ENCODE measurements at regions not wholly inside any gene's neighbourhood (a gene's known extent, or its start where the extent isn't known, plus 50 kb on each side); places are given as distances from the start of the nearest gene placed in this dataset.
A peak's percentile ranks its signal among the peaks of the same experiment; 100 is the strongest.

DNA sequence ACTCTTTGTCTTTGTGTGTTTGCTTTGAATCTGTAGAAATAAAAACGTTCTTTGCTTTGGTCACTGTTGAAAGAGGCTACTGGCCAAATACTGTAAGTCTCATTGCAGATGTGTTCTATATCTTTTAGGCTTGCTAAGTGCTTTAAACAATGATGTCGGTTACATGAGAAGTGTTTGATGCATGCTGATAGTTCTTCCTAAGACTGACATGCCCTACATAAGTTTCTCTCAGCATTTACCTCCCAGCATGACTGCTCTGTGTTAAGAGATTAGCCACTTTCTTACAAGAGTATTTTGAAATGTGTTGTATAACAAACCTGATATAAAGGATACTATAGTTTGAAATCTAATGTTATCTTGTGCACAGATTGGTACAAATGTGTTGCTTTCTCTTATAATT lies 1088.7 kb downstream of the NSUN3 start:
- Mint-ChIP-seq H3K27me3 (ENCODE audit: insufficient read depth, low read depth, poor library complexity) (no peaks in the 10 kb centered on the region), H3K36me3 (ENCODE audit: low read depth) (peaks cover 7% of the 10 kb centered on the region), H3K27ac (no peak overlapping the region), H3K9me3 (peaks cover 2% of the 10 kb centered on the region; the same call in 1 of the 3 replicates), H3K4me3 (no peak overlapping the region), H3K4me1 (peaks cover 6% of the 10 kb centered on the region; the same call in 2 of the 3 replicates)
- H3F3A ChIP-seq (replicated peaks; ENCODE audit: low read depth) = no peaks in the 10 kb centered on the region
- no peak overlapping the region for H3K27ac ChIP-seq (ENCODE audit: low read depth)
- TF ChIP-seq EZH2phosphoT487 (IDR thresholded peaks at IDR 0.05; ENCODE audit: unreplicated experiment) (no peak), EZH2 (IDR thresholded peaks at IDR 0.05; ENCODE audit: low read depth, unreplicated experiment) (no peak), POLR2AphosphoS5 (IDR thresholded peaks at IDR 0.05; ENCODE audit: low read depth) (no peak), ZNF331 (CRISPR knock-in tag; IDR thresholded peaks at IDR 0.05; ENCODE audit: low read depth) (no peak), CREB1 (CRISPR knock-in tag; IDR thresholded peaks at IDR 0.05; ENCODE audit: low read depth) (no peak)
- TF ChIP-seq, protein P1, sequence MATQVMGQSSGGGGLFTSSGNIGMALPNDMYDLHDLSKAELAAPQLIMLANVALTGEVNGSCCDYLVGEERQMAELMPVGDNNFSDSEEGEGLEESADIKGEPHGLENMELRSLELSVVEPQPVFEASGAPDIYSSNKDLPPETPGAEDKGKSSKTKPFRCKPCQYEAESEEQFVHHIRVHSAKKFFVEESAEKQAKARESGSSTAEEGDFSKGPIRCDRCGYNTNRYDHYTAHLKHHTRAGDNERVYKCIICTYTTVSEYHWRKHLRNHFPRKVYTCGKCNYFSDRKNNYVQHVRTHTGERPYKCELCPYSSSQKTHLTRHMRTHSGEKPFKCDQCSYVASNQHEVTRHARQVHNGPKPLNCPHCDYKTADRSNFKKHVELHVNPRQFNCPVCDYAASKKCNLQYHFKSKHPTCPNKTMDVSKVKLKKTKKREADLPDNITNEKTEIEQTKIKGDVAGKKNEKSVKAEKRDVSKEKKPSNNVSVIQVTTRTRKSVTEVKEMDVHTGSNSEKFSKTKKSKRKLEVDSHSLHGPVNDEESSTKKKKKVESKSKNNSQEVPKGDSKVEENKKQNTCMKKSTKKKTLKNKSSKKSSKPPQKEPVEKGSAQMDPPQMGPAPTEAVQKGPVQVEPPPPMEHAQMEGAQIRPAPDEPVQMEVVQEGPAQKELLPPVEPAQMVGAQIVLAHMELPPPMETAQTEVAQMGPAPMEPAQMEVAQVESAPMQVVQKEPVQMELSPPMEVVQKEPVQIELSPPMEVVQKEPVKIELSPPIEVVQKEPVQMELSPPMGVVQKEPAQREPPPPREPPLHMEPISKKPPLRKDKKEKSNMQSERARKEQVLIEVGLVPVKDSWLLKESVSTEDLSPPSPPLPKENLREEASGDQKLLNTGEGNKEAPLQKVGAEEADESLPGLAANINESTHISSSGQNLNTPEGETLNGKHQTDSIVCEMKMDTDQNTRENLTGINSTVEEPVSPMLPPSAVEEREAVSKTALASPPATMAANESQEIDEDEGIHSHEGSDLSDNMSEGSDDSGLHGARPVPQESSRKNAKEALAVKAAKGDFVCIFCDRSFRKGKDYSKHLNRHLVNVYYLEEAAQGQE (IDR thresholded peaks at IDR 0.05; ENCODE audit: unreplicated experiment) = no peak
- TF ChIP-seq, protein P2, sequence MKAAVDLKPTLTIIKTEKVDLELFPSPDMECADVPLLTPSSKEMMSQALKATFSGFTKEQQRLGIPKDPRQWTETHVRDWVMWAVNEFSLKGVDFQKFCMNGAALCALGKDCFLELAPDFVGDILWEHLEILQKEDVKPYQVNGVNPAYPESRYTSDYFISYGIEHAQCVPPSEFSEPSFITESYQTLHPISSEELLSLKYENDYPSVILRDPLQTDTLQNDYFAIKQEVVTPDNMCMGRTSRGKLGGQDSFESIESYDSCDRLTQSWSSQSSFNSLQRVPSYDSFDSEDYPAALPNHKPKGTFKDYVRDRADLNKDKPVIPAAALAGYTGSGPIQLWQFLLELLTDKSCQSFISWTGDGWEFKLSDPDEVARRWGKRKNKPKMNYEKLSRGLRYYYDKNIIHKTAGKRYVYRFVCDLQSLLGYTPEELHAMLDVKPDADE (IDR thresholded peaks at IDR 0.05) = no peak
- TF ChIP-seq, protein P3, sequence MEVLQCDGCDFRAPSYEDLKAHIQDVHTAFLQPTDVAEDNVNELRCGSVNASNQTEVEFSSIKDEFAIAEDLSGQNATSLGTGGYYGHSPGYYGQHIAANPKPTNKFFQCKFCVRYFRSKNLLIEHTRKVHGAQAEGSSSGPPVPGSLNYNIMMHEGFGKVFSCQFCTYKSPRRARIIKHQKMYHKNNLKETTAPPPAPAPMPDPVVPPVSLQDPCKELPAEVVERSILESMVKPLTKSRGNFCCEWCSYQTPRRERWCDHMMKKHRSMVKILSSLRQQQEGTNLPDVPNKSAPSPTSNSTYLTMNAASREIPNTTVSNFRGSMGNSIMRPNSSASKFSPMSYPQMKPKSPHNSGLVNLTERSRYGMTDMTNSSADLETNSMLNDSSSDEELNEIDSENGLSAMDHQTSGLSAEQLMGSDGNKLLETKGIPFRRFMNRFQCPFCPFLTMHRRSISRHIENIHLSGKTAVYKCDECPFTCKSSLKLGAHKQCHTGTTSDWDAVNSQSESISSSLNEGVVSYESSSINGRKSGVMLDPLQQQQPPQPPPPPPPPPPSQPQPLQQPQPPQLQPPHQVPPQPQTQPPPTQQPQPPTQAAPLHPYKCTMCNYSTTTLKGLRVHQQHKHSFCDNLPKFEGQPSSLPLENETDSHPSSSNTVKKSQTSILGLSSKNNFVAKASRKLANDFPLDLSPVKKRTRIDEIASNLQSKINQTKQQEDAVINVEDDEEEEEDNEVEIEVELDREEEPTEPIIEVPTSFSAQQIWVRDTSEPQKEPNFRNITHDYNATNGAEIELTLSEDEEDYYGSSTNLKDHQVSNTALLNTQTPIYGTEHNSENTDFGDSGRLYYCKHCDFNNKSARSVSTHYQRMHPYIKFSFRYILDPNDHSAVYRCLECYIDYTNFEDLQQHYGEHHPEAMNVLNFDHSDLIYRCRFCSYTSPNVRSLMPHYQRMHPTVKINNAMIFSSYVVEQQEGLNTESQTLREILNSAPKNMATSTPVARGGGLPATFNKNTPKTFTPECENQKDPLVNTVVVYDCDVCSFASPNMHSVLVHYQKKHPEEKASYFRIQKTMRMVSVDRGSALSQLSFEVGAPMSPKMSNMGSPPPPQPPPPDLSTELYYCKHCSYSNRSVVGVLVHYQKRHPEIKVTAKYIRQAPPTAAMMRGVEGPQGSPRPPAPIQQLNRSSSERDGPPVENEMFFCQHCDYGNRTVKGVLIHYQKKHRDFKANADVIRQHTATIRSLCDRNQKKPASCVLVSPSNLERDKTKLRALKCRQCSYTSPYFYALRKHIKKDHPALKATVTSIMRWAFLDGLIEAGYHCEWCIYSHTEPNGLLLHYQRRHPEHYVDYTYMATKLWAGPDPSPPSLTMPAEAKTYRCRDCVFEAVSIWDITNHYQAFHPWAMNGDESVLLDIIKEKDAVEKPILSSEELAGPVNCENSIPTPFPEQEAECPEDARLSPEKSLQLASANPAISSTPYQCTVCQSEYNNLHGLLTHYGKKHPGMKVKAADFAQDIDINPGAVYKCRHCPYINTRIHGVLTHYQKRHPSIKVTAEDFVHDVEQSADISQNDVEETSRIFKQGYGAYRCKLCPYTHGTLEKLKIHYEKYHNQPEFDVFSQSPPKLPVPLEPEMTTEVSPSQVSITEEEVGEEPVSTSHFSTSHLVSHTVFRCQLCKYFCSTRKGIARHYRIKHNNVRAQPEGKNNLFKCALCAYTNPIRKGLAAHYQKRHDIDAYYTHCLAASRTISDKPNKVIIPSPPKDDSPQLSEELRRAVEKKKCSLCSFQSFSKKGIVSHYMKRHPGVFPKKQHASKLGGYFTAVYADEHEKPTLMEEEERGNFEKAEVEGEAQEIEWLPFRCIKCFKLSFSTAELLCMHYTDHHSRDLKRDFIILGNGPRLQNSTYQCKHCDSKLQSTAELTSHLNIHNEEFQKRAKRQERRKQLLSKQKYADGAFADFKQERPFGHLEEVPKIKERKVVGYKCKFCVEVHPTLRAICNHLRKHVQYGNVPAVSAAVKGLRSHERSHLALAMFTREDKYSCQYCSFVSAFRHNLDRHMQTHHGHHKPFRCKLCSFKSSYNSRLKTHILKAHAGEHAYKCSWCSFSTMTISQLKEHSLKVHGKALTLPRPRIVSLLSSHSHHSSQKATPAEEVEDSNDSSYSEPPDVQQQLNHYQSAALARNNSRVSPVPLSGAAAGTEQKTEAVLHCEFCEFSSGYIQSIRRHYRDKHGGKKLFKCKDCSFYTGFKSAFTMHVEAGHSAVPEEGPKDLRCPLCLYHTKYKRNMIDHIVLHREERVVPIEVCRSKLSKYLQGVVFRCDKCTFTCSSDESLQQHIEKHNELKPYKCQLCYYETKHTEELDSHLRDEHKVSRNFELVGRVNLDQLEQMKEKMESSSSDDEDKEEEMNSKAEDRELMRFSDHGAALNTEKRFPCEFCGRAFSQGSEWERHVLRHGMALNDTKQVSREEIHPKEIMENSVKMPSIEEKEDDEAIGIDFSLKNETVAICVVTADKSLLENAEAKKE (CRISPR knock-in tag; IDR thresholded peaks at IDR 0.05) = no peak
- H2AFZ ChIP-seq = no peak overlapping the region
- no peaks in the 10 kb centered on the region for H3K27me3 ChIP-seq (ENCODE audit: insufficient read depth)
- no peaks in the 10 kb centered on the region for H3K9me2 ChIP-seq (ENCODE audit: insufficient read depth)
- H3K4me2 ChIP-seq = no peak overlapping the region
- DNase-seq (ENCODE audit: low spot score) (no peak), ATAC-seq (peak; percentile 38; the same call in 2 of the 3 replicates)
- no peaks in the 10 kb centered on the region for H3K79me2 ChIP-seq (replicated peaks; ENCODE audit: insufficient read depth)
- H4K20me1 ChIP-seq (replicated peaks; ENCODE audit: insufficient read depth) = no peaks in the 10 kb centered on the region
- H3K4me1 ChIP-seq (ENCODE audit: insufficient read depth) = no peaks in the 10 kb centered on the region; the same call in 1 of the 2 replicates
- H3K36me3 ChIP-seq (ENCODE audit: insufficient read depth) = no peaks in the 10 kb centered on the region
- no peak overlapping the region for H3K4me3 ChIP-seq

All from GM23338 (cell line).